NT2/D1 (cell line): ENCODE measurements at regions not wholly inside any gene's neighbourhood (a gene's known extent, or its start where the extent isn't known, plus 50 kb on each side); places are given as distances from the start of the nearest gene placed in this dataset.

ENCODE experiments used
- SUZ12 ChIP-seq: IDR thresholded peaks from 2 replicates; pipeline ENCODE4 v1.6.1; 2011; ENCODE audit not compliant: insufficient read length, insufficient read depth; ENCODE audit errors: extremely low read depth
- YY1 ChIP-seq: IDR thresholded peaks from 2 replicates; pipeline ENCODE4 v1.6.1; 2011; ENCODE audit not compliant: insufficient read length, insufficient read depth
- ZNF274 ChIP-seq: IDR thresholded peaks from 2 replicates; pipeline ENCODE4 v1.6.1; 2011; ENCODE audit warnings: mild to moderate bottlenecking, low read depth, low read length

DNA sequence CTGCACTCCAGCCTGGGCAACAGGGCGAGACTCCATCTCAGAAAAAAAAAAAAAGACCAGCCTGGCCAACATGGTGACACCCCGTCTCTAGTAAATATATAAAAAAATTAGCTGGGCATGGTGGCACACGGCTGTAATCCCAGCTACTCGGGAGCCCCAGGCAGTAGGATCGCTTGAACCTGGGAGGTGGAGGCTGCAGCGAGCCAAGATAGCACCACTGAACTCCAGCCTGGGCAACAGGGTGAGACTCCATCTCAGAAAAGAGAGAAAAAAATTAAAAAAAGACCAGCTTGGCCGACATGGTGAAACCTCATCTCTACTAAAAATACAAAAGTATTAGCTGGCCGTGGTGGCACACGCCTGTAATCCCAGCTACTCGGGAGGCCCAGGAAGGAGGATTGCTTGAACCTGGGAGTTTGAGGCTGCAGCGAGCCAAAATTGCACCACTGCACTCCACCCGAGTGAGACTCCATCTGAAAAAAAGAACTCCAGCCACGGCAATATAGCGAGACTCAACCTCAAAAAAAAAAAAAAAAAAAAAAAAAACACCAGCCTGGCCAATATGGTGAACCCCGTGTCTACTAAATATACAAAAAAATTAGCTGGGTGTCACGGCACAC lies 346.1 kb upstream of the PLGLB2 start:
- TF ChIP-seq SUZ12 (no peak), ZNF274 (no peak), YY1 (no peak)
